Activated T-helper 17 cell treated with anti-CD3 and anti-CD28 coated beads, Interleukin-2, amount 50 U/mL, for 72 hours (primary cell): ENCODE measurements at regions not wholly inside any gene's neighbourhood (a gene's known extent, or its start where the extent isn't known, plus 50 kb on each side); places are given as distances from the start of the nearest gene placed in this dataset.

Source experiments
- ATAC-seq: fragments of 150-1000 bp; cut with Tn5 transposase; replicated peaks from 2 replicates; pipeline ENCODE4 v1.10.0; 2021; ENCODE audit warnings: mild to moderate bottlenecking, moderate library complexity
- H3K27ac Mint-ChIP-seq: one replicate; pipeline ENCODE4 v1.8.0; 2022; ENCODE audit warnings: mixed read lengths
- H3K27me3 Mint-ChIP-seq: one replicate; pipeline ENCODE4 v1.8.0; 2022; ENCODE audit warnings: mixed read lengths
- H3K36me3 Mint-ChIP-seq: one replicate; pipeline ENCODE4 v1.8.0; 2022; ENCODE audit warnings: low read depth, mild to moderate bottlenecking, mixed read lengths
- H3K4me1 Mint-ChIP-seq: one replicate; pipeline ENCODE4 v1.8.0; 2022; ENCODE audit warnings: mixed read lengths
- H3K4me3 Mint-ChIP-seq: one replicate; pipeline ENCODE4 v1.8.0; 2022; ENCODE audit warnings: mild to moderate bottlenecking, mixed read lengths
- H3K9me3 Mint-ChIP-seq: one replicate; pipeline ENCODE4 v1.8.0; 2022; ENCODE audit warnings: mixed read lengths

GRCh38 chr10:29033311-29033940 is 255.4 kb upstream of the LYZL1 start:
- Mint-ChIP-seq H3K27me3 (peaks cover 9% of the 10 kb centered on the region), H3K4me3 (no peak overlapping the region), H3K27ac (no peak overlapping the region), H3K36me3 (no peaks in the 10 kb centered on the region), H3K9me3 (no peaks in the 10 kb centered on the region), H3K4me1 (no peaks in the 10 kb centered on the region)
- no peak for ATAC-seq

- Mint-ChIP-seq H3K27ac (no peak overlapping the region), H3K9me3 (no peaks in the 10 kb centered on the region), H3K4me1 (no peaks in the 10 kb centered on the region), H3K36me3 (no peaks in the 10 kb centered on the region), H3K27me3 (peaks cover 13% of the 10 kb centered on the region), H3K4me3 (no peak overlapping the region)
- ATAC-seq = no peak
Measured at GRCh38 chr10:29034592-29034991, 254.3 kb upstream of the LYZL1 start.

GRCh38 chr10:29035721-29036120 is 253.1 kb upstream of the LYZL1 start:
- H3K4me1 Mint-ChIP-seq = no peaks in the 10 kb centered on the region
- H3K9me3 Mint-ChIP-seq = peaks cover 7% of the 10 kb centered on the region
- no peak overlapping the region for H3K4me3 Mint-ChIP-seq
- peaks cover 17% of the 10 kb centered on the region for H3K27me3 Mint-ChIP-seq
- no peak overlapping the region for H3K27ac Mint-ChIP-seq
- no peaks in the 10 kb centered on the region for H3K36me3 Mint-ChIP-seq
- no peak for ATAC-seq

GRCh38 chr10:29037348-29038113 is 251.3 kb upstream of the LYZL1 start:
- H3K4me1 Mint-ChIP-seq = no peaks in the 10 kb centered on the region
- no peak overlapping the region for H3K4me3 Mint-ChIP-seq
- no peak for ATAC-seq
- no peaks in the 10 kb centered on the region for H3K36me3 Mint-ChIP-seq
- peaks cover 9% of the 10 kb centered on the region for H3K9me3 Mint-ChIP-seq
- H3K27me3 Mint-ChIP-seq = peaks cover 22% of the 10 kb centered on the region
- H3K27ac Mint-ChIP-seq = no peak overlapping the region

- H3K4me3 Mint-ChIP-seq = no peak overlapping the region
- H3K27me3 Mint-ChIP-seq = peaks cover 21% of the 10 kb centered on the region
- no peaks in the 10 kb centered on the region for H3K4me1 Mint-ChIP-seq
- no peak for ATAC-seq
- peaks cover 9% of the 10 kb centered on the region for H3K9me3 Mint-ChIP-seq
- H3K27ac Mint-ChIP-seq = no peak overlapping the region
- no peaks in the 10 kb centered on the region for H3K36me3 Mint-ChIP-seq
Measured at GRCh38 chr10:29039091-29039490, 249.8 kb upstream of the LYZL1 start.

GRCh38 chr10:29039677-29040189 is 249.1 kb upstream of the LYZL1 start:
- ATAC-seq = no peak
- Mint-ChIP-seq H3K27me3 (peaks cover 17% of the 10 kb centered on the region), H3K9me3 (peaks cover 9% of the 10 kb centered on the region), H3K4me3 (no peak overlapping the region), H3K4me1 (no peaks in the 10 kb centered on the region), H3K27ac (no peak overlapping the region), H3K36me3 (no peaks in the 10 kb centered on the region)

- H3K27me3 Mint-ChIP-seq = peaks cover 17% of the 10 kb centered on the region
- H3K4me1 Mint-ChIP-seq = no peaks in the 10 kb centered on the region
- peaks cover 9% of the 10 kb centered on the region for H3K9me3 Mint-ChIP-seq
- H3K27ac Mint-ChIP-seq = no peak overlapping the region
- no peaks in the 10 kb centered on the region for H3K36me3 Mint-ChIP-seq
- ATAC-seq = no peak
- H3K4me3 Mint-ChIP-seq = no peak overlapping the region
Measured at GRCh38 chr10:29041616-29042015, 247.3 kb upstream of the LYZL1 start.

- no peaks in the 10 kb centered on the region for H3K36me3 Mint-ChIP-seq
- no peaks in the 10 kb centered on the region for H3K4me1 Mint-ChIP-seq
- no peak overlapping the region for H3K4me3 Mint-ChIP-seq
- peaks cover 17% of the 10 kb centered on the region for H3K27me3 Mint-ChIP-seq
- no peak overlapping the region for H3K27ac Mint-ChIP-seq
- H3K9me3 Mint-ChIP-seq = peaks cover 4% of the 10 kb centered on the region
- no peak for ATAC-seq
Measured at GRCh38 chr10:29048506-29048905, 240.4 kb upstream of the LYZL1 start.

GRCh38 chr10:29050081-29050480 is 238.8 kb upstream of the LYZL1 start:
- Mint-ChIP-seq H3K27ac (no peak overlapping the region), H3K4me3 (no peak overlapping the region), H3K36me3 (no peaks in the 10 kb centered on the region), H3K27me3 (peaks cover 17% of the 10 kb centered on the region), H3K4me1 (no peaks in the 10 kb centered on the region), H3K9me3 (peaks cover 4% of the 10 kb centered on the region)
- no peak for ATAC-seq

GRCh38 chr10:29055101-29055500 is 233.8 kb upstream of the LYZL1 start:
- peaks cover 11% of the 10 kb centered on the region for H3K27me3 Mint-ChIP-seq
- no peak overlapping the region for H3K4me3 Mint-ChIP-seq
- ATAC-seq = no peak
- no peak overlapping the region for H3K27ac Mint-ChIP-seq
- H3K9me3 Mint-ChIP-seq = no peaks in the 10 kb centered on the region
- H3K36me3 Mint-ChIP-seq = no peaks in the 10 kb centered on the region
- H3K4me1 Mint-ChIP-seq = no peaks in the 10 kb centered on the region

- no peak overlapping the region for H3K27ac Mint-ChIP-seq
- H3K27me3 Mint-ChIP-seq = peaks cover 4% of the 10 kb centered on the region
- H3K9me3 Mint-ChIP-seq = no peaks in the 10 kb centered on the region
- no peak overlapping the region for H3K4me3 Mint-ChIP-seq
- no peaks in the 10 kb centered on the region for H3K36me3 Mint-ChIP-seq
- no peak for ATAC-seq
- no peaks in the 10 kb centered on the region for H3K4me1 Mint-ChIP-seq
Measured at GRCh38 chr10:29056729-29057128, 232.1 kb upstream of the LYZL1 start.

GRCh38 chr10:29057822-29058331 is 231.0 kb upstream of the LYZL1 start:
- no peak for ATAC-seq

GRCh38 chr10:29063806-29064644 is 224.8 kb upstream of the LYZL1 start:
- H3K36me3 Mint-ChIP-seq = no peaks in the 10 kb centered on the region
- no peaks in the 10 kb centered on the region for H3K4me1 Mint-ChIP-seq
- H3K4me3 Mint-ChIP-seq = no peak overlapping the region
- peaks cover 2% of the 10 kb centered on the region for H3K27me3 Mint-ChIP-seq
- ATAC-seq = no peak
- no peak overlapping the region for H3K27ac Mint-ChIP-seq
- no peaks in the 10 kb centered on the region for H3K9me3 Mint-ChIP-seq

More at GRCh38 chr10:29057822-29058331, 231.0 kb upstream of the LYZL1 start:
- H3K36me3 Mint-ChIP-seq = no peaks in the 10 kb centered on the region
- H3K4me3 Mint-ChIP-seq = no peak overlapping the region
- peaks cover 3% of the 10 kb centered on the region for H3K27me3 Mint-ChIP-seq
- no peaks in the 10 kb centered on the region for H3K9me3 Mint-ChIP-seq
- no peak overlapping the region for H3K27ac Mint-ChIP-seq
- H3K4me1 Mint-ChIP-seq = no peaks in the 10 kb centered on the region

GRCh38 chr10:29064680-29065079 is 224.2 kb upstream of the LYZL1 start:
- Mint-ChIP-seq H3K4me1 (no peaks in the 10 kb centered on the region), H3K27me3 (peaks cover 9% of the 10 kb centered on the region), H3K36me3 (no peaks in the 10 kb centered on the region), H3K27ac (no peak overlapping the region), H3K4me3 (no peak overlapping the region), H3K9me3 (no peaks in the 10 kb centered on the region)
- no peak for ATAC-seq
